SK-N-SH (cell line): ENCODE measurements at regions not wholly inside any gene's neighbourhood (a gene's known extent, or its start where the extent isn't known, plus 50 kb on each side); places are given as distances from the start of the nearest gene placed in this dataset.
A peak's percentile ranks its signal among the peaks of the same experiment; 100 is the strongest.

Experiments used
- CTCF ChIA-PET: fragments of 300-600, 350-600 bp; formaldehyde crosslinking; extraction: SDS; loops from one replicate; lab custom pipeline; 2021; lab: Yijun Ruan, JAX
- POLR2A ChIA-PET: fragments of 350-600 bp; sonication (Branson Sonifier 250); formaldehyde crosslinking; extraction: SDS; loops from one replicate; lab custom pipeline; 2020; ENCODE audit warnings: antibody characterized with exemption, inconsistent platforms; lab: Yijun Ruan, JAX
- DNase-seq: peaks from one replicate; pipeline ENCODE4 v3.0.0; 2012
- H2AFZ ChIP-seq: fragments of 200-600 bp; sonication (generic); 2 replicates; pipeline ENCODE4 v1.8.1; 2016; ENCODE audit warnings: antibody characterized with exemption, mild to moderate bottlenecking, low read depth
- H3F3A ChIP-seq: fragments of 200-600 bp; sonication (generic); replicated peaks from 2 replicates; pipeline ENCODE3; 2016; ENCODE audit warnings: antibody characterized with exemption, mild to moderate bottlenecking; ENCODE audit not compliant: insufficient read depth
- H3K27ac ChIP-seq, 2 experiments: fragments of 200-500 bp in 1 of 2; fragments of 200-600 bp in 1 of 2; sonication (Bioruptor generic) in 1 of 2; sonication (generic), shearing (Covaris generic) in 1 of 2; 2 replicates each; pipeline versions ENCODE4 v1.5.1 to v1.6.1; 2014 to 2016; ENCODE audit warnings: low read depth in 2 of 2, inconsistent platforms in 1 of 2, low read length in 1 of 2, mild to moderate bottlenecking in 1 of 2, mixed read lengths in 1 of 2
- H3K27me3 ChIP-seq: fragments of 200-600 bp; sonication (generic), shearing (Covaris generic); 2 replicates; pipeline ENCODE4 v1.6.1; 2016; ENCODE audit warnings: mixed run types; ENCODE audit not compliant: insufficient read depth
- H3K36me3 ChIP-seq, 2 experiments: fragments of 200-500 bp in 1 of 2; fragments of 200-600 bp in 1 of 2; sonication (Bioruptor generic) in 1 of 2; sonication (generic) in 1 of 2; replicated peaks in 1 of 2; 2 replicates each; pipeline versions ENCODE3 to v1.5.1; 2014 to 2016; ENCODE audit warnings: low read length in 1 of 2, mild to moderate bottlenecking in 1 of 2; ENCODE audit not compliant: insufficient read depth in 2 of 2, control insufficient read depth in 1 of 2
- H3K4me1 ChIP-seq, 2 experiments: fragments of 200-500 bp in 1 of 2; fragments of 200-600 bp in 1 of 2; sonication (Bioruptor generic) in 1 of 2; sonication (generic), shearing (Covaris generic) in 1 of 2; 2 replicates each; pipeline versions ENCODE4 v1.5.1 to v1.6.1; 2014 to 2016; ENCODE audit warnings: low read depth in 1 of 2, low read length in 1 of 2, mixed run types in 1 of 2; ENCODE audit not compliant: insufficient read depth in 2 of 2, control insufficient read depth in 1 of 2
- H3K4me2 ChIP-seq: fragments of 200-600 bp; sonication (generic), shearing (Covaris generic); 2 replicates; pipeline ENCODE4 v1.6.1; 2017; ENCODE audit warnings: mixed run types
- H3K4me3 ChIP-seq, 2 experiments: fragments of 200-500 bp in 1 of 2; fragments of 200-600 bp in 1 of 2; sonication (Bioruptor generic) in 1 of 2; sonication (generic), shearing (Covaris generic) in 1 of 2; 2 replicates each; pipeline versions ENCODE4 v1.5.1 to v1.8.1; 2014 to 2016; ENCODE audit warnings: low read depth in 2 of 2, inconsistent platforms in 1 of 2, low read length in 1 of 2, mild to moderate bottlenecking in 1 of 2, mixed read lengths in 1 of 2, moderate library complexity in 1 of 2
- H3K79me2 ChIP-seq: fragments of 200-600 bp; sonication (generic); 2 replicates; pipeline ENCODE4 v1.8.1; 2017; ENCODE audit warnings: mild to moderate bottlenecking; ENCODE audit not compliant: insufficient read depth
- H3K9ac ChIP-seq: fragments of 200-600 bp; sonication (generic); 2 replicates; pipeline ENCODE4 v1.6.1; 2017; ENCODE audit warnings: mixed run types
- H3K9me2 ChIP-seq: fragments of 200-600 bp; sonication (generic); 2 replicates; pipeline ENCODE4 v1.6.1; 2017; ENCODE audit warnings: mixed run types
- H3K9me3 ChIP-seq: fragments of 200-600 bp; sonication (generic); 2 replicates; pipeline ENCODE4 v1.6.1; 2017; ENCODE audit warnings: mixed run types, mild to moderate bottlenecking, moderate library complexity
- H4K20me1 ChIP-seq: fragments of 200-600 bp; sonication (generic); 2 replicates; pipeline ENCODE4 v1.6.1; 2017; ENCODE audit warnings: mild to moderate bottlenecking, mixed run types; ENCODE audit not compliant: insufficient read depth
- CHD2 ChIP-seq: fragments of 150-350 bp; IDR thresholded peaks from 2 replicates; pipeline ENCODE4 v1.6.1; 2018; ENCODE audit warnings: low read length; ENCODE audit not compliant: partially characterized antibody
- CTCF ChIP-seq: fragments of 200-600 bp; sonication (generic); IDR thresholded peaks from 2 replicates; pipeline ENCODE4 v1.6.1; 2017; ENCODE audit warnings: antibody characterized with exemption, mild to moderate bottlenecking, moderate library complexity
- ELF1 ChIP-seq: IDR thresholded peaks from 2 replicates; pipeline ENCODE4 v1.4.0; 2012
- EP300 ChIP-seq, 2 experiments: IDR thresholded peaks; 2 replicates each; pipeline versions ENCODE4 v1.4.0 to v1.6.1; 2012; ENCODE audit warnings: borderline replicate concordance in 1 of 2, low read depth in 1 of 2, low read length in 1 of 2
- EZH2phosphoT487 ChIP-seq: fragments of 200-600 bp; sonication (generic); IDR thresholded peaks from 2 replicates; pipeline ENCODE4 v1.6.1; 2017; ENCODE audit warnings: low read depth, mixed run types, mild to moderate bottlenecking, antibody characterized with exemption, moderate library complexity, borderline replicate concordance
- FOXJ3 ChIP-seq: sonication (generic); formaldehyde crosslinking; IDR thresholded peaks from 2 replicates; pipeline ENCODE4 v1.5.1; 2020; ENCODE audit warnings: mild to moderate bottlenecking, missing genetic modification reagents
- FOXM1 ChIP-seq: IDR thresholded peaks from 2 replicates; pipeline ENCODE4 v1.4.0; 2012; ENCODE audit warnings: low read depth, mild to moderate bottlenecking
- GATA2 ChIP-seq: sonication (generic); formaldehyde crosslinking; IDR thresholded peaks from 2 replicates; pipeline ENCODE4 v1.5.0; 2020; ENCODE audit warnings: mild to moderate bottlenecking, missing genetic modification reagents
- JUND ChIP-seq: IDR thresholded peaks from 2 replicates; pipeline ENCODE4 v1.4.0; 2012
- NFIC ChIP-seq: IDR thresholded peaks from 2 replicates; pipeline ENCODE4 v1.4.0; 2012; ENCODE audit warnings: borderline replicate concordance
- NRF1 ChIP-seq: IDR thresholded peaks from 2 replicates; pipeline ENCODE4 v1.6.1; 2012; ENCODE audit warnings: low read depth, mild to moderate bottlenecking, low read length
- POLR2AphosphoS5 ChIP-seq: IDR thresholded peaks from 2 replicates; pipeline ENCODE4 v1.6.1; 2012; ENCODE audit warnings: low read depth, low read length
- RAD21 ChIP-seq: IDR thresholded peaks from 2 replicates; pipeline ENCODE4 v1.6.1; 2012; ENCODE audit warnings: mild to moderate bottlenecking, low read length
- RCOR1 ChIP-seq: fragments of 150-350 bp; IDR thresholded peaks from 2 replicates; pipeline ENCODE4 v1.6.1; 2017; ENCODE audit warnings: antibody characterized with exemption, low read length
- RFX5 ChIP-seq: IDR thresholded peaks from 2 replicates; pipeline ENCODE4 v1.6.1; 2012; ENCODE audit warnings: mild to moderate bottlenecking, improper control_type of control experiment, low read length
- SIN3A ChIP-seq: IDR thresholded peaks from 2 replicates; pipeline ENCODE4 v1.6.1; 2012; ENCODE audit warnings: low read depth, mild to moderate bottlenecking, low read length, moderate library complexity, borderline replicate concordance
- SMC3 ChIP-seq: IDR thresholded peaks from 2 replicates; pipeline ENCODE4 v1.6.1; 2012; ENCODE audit warnings: low read depth, low read length, improper control_type of control experiment
- TCF12 ChIP-seq: IDR thresholded peaks from 2 replicates; pipeline ENCODE4 v1.4.0; 2012
- TEAD4 ChIP-seq: IDR thresholded peaks from 2 replicates; pipeline ENCODE4 v1.4.0; 2012; ENCODE audit warnings: mild to moderate bottlenecking, borderline replicate concordance; ENCODE audit not compliant: insufficient read depth
- ZBTB33 ChIP-seq: IDR thresholded peaks from 2 replicates; pipeline ENCODE4 v1.4.0; 2012; ENCODE audit warnings: low read depth, borderline replicate concordance
- WGBS: methylation state at CpG from one replicate; pipeline ENCODE4 v1.1.6; 2017; ENCODE audit warnings: low lambda C conversion rate; 5-methylcytosine and 5-hydroxymethylcytosine counted together
- TF ChIP-seq, protein P1 (sequence below): fragments of 150-350 bp; IDR thresholded peaks from 2 replicates; pipeline ENCODE4 v1.6.1; 2017; ENCODE audit warnings: antibody characterized with exemption, low read length, low read depth, borderline replicate concordance
- TF ChIP-seq, protein P2 (sequence below): IDR thresholded peaks from 2 replicates; pipeline ENCODE4 v1.6.1; 2012; ENCODE audit warnings: mild to moderate bottlenecking, low read depth, low read length, moderate library complexity
- TF ChIP-seq, protein P3 (sequence below): IDR thresholded peaks from 2 replicates; pipeline ENCODE4; 2012
- TF ChIP-seq, protein P4 (sequence below): fragments of 150-350 bp; IDR thresholded peaks from 2 replicates; pipeline ENCODE4 v1.6.1; 2016; ENCODE audit warnings: mild to moderate bottlenecking, low read depth, low read length

DNA sequence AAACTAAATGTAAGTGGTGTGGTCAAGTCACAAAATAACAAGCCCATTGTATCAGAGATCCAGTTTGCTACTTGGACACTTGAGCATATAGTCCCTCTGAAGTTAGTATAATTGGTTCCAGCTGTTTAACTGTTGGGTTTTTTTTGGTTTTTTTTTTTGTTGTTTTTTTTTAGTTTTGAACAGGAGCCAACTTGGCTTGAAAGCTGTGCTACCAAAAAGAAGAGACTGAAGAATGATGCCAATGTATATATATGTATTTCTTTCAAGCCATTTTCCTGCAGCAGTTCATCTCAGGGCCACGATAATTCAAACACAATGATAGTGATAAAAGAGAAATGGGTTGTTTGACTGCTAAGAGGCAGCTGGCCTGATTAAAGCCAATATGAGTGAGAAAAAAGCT, 138.3 kb downstream of the PCDH18 start:
- Histone ChIP-seq H3K36me3 (no peaks in the 10 kb centered on the region), H3K9me3 (no peaks in the 10 kb centered on the region), H2AFZ (no peak overlapping the region), H3K4me1 (peaks cover 27 to 41% of the 10 kb centered on the region in 2 experiments; a peak in 3 of 4 replicates), H3K79me2 (no peaks in the 10 kb centered on the region), H3K27ac (peak overlapping the region; percentile 7 to 99; a peak in 3 of 4 replicates), H3K27me3 (no peaks in the 10 kb centered on the region), H3K9me2 (no peaks in the 10 kb centered on the region), H3F3A (peaks cover 6% of the 10 kb centered on the region), H3K4me3 (no peak overlapping the region), H3K9ac (no peak overlapping the region), H4K20me1 (no peaks in the 10 kb centered on the region), H3K4me2 (no peak overlapping the region; the same call in 1 of the 2 replicates)
- DNase-seq = no peak
- ChIA-PET POLR2A (interaction anchor here (4.0 kb wide), 1 partner anchor 137 kb away, joined by 12 read pairs; the partner anchor contains the start of gene PCDH18), CTCF (interaction anchor here (0.6 to 2.0 kb wide), 5 partner anchors 14 to 270 kb away, joined by 3 to 6 read pairs (median 5); partner anchors contain the start of gene PCDH18)
- WGBS = 48% methylated on average over 1 of the region's 1 CpG
- TF ChIP-seq SIN3A = no peak
- TF ChIP-seq FOXM1 = no peak
- 0 out of 2 replicates have a peak, but pooled peaks have one; percentile 31 for TF ChIP-seq TEAD4
- TF ChIP-seq, protein P1, sequence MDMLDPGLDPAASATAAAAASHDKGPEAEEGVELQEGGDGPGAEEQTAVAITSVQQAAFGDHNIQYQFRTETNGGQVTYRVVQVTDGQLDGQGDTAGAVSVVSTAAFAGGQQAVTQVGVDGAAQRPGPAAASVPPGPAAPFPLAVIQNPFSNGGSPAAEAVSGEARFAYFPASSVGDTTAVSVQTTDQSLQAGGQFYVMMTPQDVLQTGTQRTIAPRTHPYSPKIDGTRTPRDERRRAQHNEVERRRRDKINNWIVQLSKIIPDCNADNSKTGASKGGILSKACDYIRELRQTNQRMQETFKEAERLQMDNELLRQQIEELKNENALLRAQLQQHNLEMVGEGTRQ = no peak
- TF ChIP-seq JUND = no peak
- TF ChIP-seq, protein P2, sequence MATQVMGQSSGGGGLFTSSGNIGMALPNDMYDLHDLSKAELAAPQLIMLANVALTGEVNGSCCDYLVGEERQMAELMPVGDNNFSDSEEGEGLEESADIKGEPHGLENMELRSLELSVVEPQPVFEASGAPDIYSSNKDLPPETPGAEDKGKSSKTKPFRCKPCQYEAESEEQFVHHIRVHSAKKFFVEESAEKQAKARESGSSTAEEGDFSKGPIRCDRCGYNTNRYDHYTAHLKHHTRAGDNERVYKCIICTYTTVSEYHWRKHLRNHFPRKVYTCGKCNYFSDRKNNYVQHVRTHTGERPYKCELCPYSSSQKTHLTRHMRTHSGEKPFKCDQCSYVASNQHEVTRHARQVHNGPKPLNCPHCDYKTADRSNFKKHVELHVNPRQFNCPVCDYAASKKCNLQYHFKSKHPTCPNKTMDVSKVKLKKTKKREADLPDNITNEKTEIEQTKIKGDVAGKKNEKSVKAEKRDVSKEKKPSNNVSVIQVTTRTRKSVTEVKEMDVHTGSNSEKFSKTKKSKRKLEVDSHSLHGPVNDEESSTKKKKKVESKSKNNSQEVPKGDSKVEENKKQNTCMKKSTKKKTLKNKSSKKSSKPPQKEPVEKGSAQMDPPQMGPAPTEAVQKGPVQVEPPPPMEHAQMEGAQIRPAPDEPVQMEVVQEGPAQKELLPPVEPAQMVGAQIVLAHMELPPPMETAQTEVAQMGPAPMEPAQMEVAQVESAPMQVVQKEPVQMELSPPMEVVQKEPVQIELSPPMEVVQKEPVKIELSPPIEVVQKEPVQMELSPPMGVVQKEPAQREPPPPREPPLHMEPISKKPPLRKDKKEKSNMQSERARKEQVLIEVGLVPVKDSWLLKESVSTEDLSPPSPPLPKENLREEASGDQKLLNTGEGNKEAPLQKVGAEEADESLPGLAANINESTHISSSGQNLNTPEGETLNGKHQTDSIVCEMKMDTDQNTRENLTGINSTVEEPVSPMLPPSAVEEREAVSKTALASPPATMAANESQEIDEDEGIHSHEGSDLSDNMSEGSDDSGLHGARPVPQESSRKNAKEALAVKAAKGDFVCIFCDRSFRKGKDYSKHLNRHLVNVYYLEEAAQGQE = no peak
- TF ChIP-seq SMC3 = no peak
- TF ChIP-seq POLR2AphosphoS5 = peak; percentile 59; the same call in 1 of the 2 replicates
- peak; percentile 51 for TF ChIP-seq CHD2
- TF ChIP-seq EP300 (IDR thresholded peaks at IDR 0.05; ENCODE audit: borderline replicate concordance in 1 of 2, low read depth in 1 of 2, low read length in 1 of 2) = peak; percentile 55 to 62; a peak in 2 of 4 replicates
- TF ChIP-seq GATA2 (CRISPR knock-in tag) = no peak
- no peak for TF ChIP-seq FOXJ3 (CRISPR knock-in tag)
- TF ChIP-seq, protein P3, sequence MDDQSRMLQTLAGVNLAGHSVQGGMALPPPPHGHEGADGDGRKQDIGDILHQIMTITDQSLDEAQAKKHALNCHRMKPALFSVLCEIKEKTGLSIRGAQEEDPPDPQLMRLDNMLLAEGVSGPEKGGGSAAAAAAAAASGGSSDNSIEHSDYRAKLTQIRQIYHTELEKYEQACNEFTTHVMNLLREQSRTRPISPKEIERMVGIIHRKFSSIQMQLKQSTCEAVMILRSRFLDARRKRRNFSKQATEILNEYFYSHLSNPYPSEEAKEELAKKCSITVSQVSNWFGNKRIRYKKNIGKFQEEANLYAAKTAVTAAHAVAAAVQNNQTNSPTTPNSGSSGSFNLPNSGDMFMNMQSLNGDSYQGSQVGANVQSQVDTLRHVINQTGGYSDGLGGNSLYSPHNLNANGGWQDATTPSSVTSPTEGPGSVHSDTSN = peak; percentile 13; the same call in 1 of the 2 replicates
- no peak for TF ChIP-seq ELF1
- TF ChIP-seq CTCF = no peak
- TF ChIP-seq TCF12 = peak; percentile 96
- TF ChIP-seq RFX5 = no peak
- TF ChIP-seq, protein P4, sequence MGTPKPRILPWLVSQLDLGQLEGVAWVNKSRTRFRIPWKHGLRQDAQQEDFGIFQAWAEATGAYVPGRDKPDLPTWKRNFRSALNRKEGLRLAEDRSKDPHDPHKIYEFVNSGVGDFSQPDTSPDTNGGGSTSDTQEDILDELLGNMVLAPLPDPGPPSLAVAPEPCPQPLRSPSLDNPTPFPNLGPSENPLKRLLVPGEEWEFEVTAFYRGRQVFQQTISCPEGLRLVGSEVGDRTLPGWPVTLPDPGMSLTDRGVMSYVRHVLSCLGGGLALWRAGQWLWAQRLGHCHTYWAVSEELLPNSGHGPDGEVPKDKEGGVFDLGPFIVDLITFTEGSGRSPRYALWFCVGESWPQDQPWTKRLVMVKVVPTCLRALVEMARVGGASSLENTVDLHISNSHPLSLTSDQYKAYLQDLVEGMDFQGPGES = no peak
- 0 out of 2 replicates have a peak, but pooled peaks have one; percentile 14 for TF ChIP-seq RAD21
- peak; percentile 82 for TF ChIP-seq NFIC
- no peak for TF ChIP-seq ZBTB33
- TF ChIP-seq EZH2phosphoT487 = no peak
- no peak for TF ChIP-seq NRF1
- TF ChIP-seq RCOR1 = peak; percentile 36; the same call in 1 of the 2 replicates
